H1 (cell line): ENCODE measurements at regions not wholly inside any gene's neighbourhood (a gene's known extent, or its start where the extent isn't known, plus 50 kb on each side); places are given as distances from the start of the nearest gene placed in this dataset.

Experiments
- CTCF ChIP-seq, 3 experiments: IDR thresholded peaks; 1 replicate in 2 of 3; 2 replicates in 1 of 3; pipeline versions ENCODE4 v1.5.1 to v1.6.1; 2011; ENCODE audit warnings: low read length in 3 of 3, mild to moderate bottlenecking in 3 of 3, inconsistent platforms in 2 of 3, low read depth in 1 of 3, moderate library complexity in 1 of 3; ENCODE audit not compliant: insufficient read depth in 1 of 3; ENCODE audit errors: control extremely low read depth in 1 of 3
- EP300 ChIP-seq, 2 experiments: IDR thresholded peaks; 1 replicate in 1 of 2; 2 replicates in 1 of 2; pipeline ENCODE4 v1.6.1; 2011 to 2012; ENCODE audit warnings: low read depth in 2 of 2, low read length in 2 of 2, mild to moderate bottlenecking in 2 of 2, borderline replicate concordance in 1 of 2, inconsistent platforms in 1 of 2, moderate library complexity in 1 of 2
- EZH2 ChIP-seq: fragments of 200-600 bp; sonication (generic); IDR thresholded peaks from 2 replicates; pipeline ENCODE4 v1.7.1; 2012; ENCODE audit warnings: low read depth, mild to moderate bottlenecking, moderate library complexity, low read length, inconsistent platforms; ENCODE audit not compliant: severe bottlenecking
- JUND ChIP-seq: IDR thresholded peaks from 2 replicates; pipeline ENCODE4 v1.6.1; 2011; ENCODE audit warnings: mild to moderate bottlenecking, improper control_type of control experiment, low read length
- MAX ChIP-seq: IDR thresholded peaks from 2 replicates; pipeline ENCODE4 v1.6.1; 2012; ENCODE audit warnings: inconsistent platforms
- POLR2AphosphoS5 ChIP-seq: IDR thresholded peaks from 2 replicates; pipeline ENCODE4 v1.6.1; 2011; ENCODE audit warnings: low read depth, low read length

- no peak for TF ChIP-seq EP300 (IDR thresholded peaks at IDR 0.05; ENCODE audit: borderline replicate concordance in 1 of 2, low read depth in 2 of 2, low read length in 2 of 2)
- no peak for TF ChIP-seq CTCF (IDR thresholded peaks at IDR 0.05; ENCODE audit: control extremely low read depth in 1 of 3, insufficient read depth in 1 of 3, low read depth in 1 of 3, low read length in 3 of 3)
- no peak for TF ChIP-seq MAX
- no peak for TF ChIP-seq POLR2AphosphoS5
- no peak for TF ChIP-seq JUND
- TF ChIP-seq EZH2 = no peak
Observed at GRCh38 chr9:13904311-13904710, 409.6 kb downstream of the NFIB start.
